EL (cell line): ENCODE measurements at regions not wholly inside any gene's neighbourhood (a gene's known extent, or its start where the extent isn't known, plus 50 kb on each side); places are given as distances from the start of the nearest gene placed in this dataset.
"Not testable (repeated sequence)": the region's sequence is repeated elsewhere in the genome, so short reads cannot be mapped to it uniquely, and the experiment has no call there.

Experiments used
- DNase-seq: peaks from one replicate; pipeline ENCODE4 v3.0.0-alpha.2; 2016

GRCh38 chr4:187608001-187608421 lies 387.6 kb upstream of the ZFP42 start:
- DNase-seq = peak; percentile 64

GRCh38 chr4:187612301-187612700 lies 383.3 kb upstream of the ZFP42 start:
- no peak for DNase-seq

- DNase-seq = no peak
These were observed 382.3 kb upstream of the ZFP42 start for GRCh38 chr4:187613089-187613839.

GRCh38 chr4:187615972-187616371 lies 379.6 kb upstream of the ZFP42 start:
- DNase-seq = no peak

GRCh38 chr4:187617113-187617512 lies 378.5 kb upstream of the ZFP42 start:
- DNase-seq = no peak

- DNase-seq = peak; percentile 42
These were observed 376.8 kb upstream of the ZFP42 start for GRCh38 chr4:187618701-187619281.

- no peak for DNase-seq
These were observed 376.3 kb upstream of the ZFP42 start for GRCh38 chr4:187619319-187619718.

- DNase-seq = no peak
These were observed 363.1 kb upstream of the ZFP42 start for GRCh38 chr4:187632260-187632995.

GRCh38 chr4:187633245-187633644 lies 362.3 kb upstream of the ZFP42 start:
- DNase-seq = no peak

GRCh38 chr4:187656959-187657358 lies 338.6 kb upstream of the ZFP42 start:
- peak; percentile 12 for DNase-seq

- DNase-seq = no peak
These were observed 332.5 kb upstream of the ZFP42 start for GRCh38 chr4:187663076-187663475.

- DNase-seq = no peak
These were observed 331.6 kb upstream of the ZFP42 start for GRCh38 chr4:187664011-187664410.

GRCh38 chr4:187665086-187665485 lies 330.5 kb upstream of the ZFP42 start:
- DNase-seq = no peak

GRCh38 chr4:187666034-187666433 lies 329.5 kb upstream of the ZFP42 start:
- no peak for DNase-seq

- no peak for DNase-seq
These were observed 328.7 kb upstream of the ZFP42 start for GRCh38 chr4:187666697-187667494.

- DNase-seq = peak; percentile 25
These were observed 327.0 kb upstream of the ZFP42 start for GRCh38 chr4:187668526-187669082.

- not testable (repeated sequence) for DNase-seq
These were observed 324.1 kb upstream of the ZFP42 start for GRCh38 chr4:187671521-187671920.

- not testable (repeated sequence) for DNase-seq
These were observed 323.6 kb upstream of the ZFP42 start for GRCh38 chr4:187671958-187672357.

GRCh38 chr4:187672526-187672925 lies 323.0 kb upstream of the ZFP42 start:
- not testable (repeated sequence) for DNase-seq

GRCh38 chr4:187679450-187679849 lies 316.1 kb upstream of the ZFP42 start:
- DNase-seq = no peak

- peak; percentile 25 for DNase-seq
These were observed 310.3 kb upstream of the ZFP42 start for GRCh38 chr4:187685247-187685646.

- no peak for DNase-seq
These were observed 307.9 kb upstream of the ZFP42 start for GRCh38 chr4:187687697-187688096.

- DNase-seq = no peak
These were observed 302.9 kb upstream of the ZFP42 start for GRCh38 chr4:187692626-187693025.
